Frontal cortex (tissue), 3 donors: ENCODE measurements at regions not wholly inside any gene's neighbourhood (a gene's known extent, or its start where the extent isn't known, plus 50 kb on each side); places are given as distances from the start of the nearest gene placed in this dataset.

Source experiments
- DNase-seq, 2 donors: peaks; one replicate each; pipeline ENCODE4 v3.0.0; 2012; ENCODE audit warnings: low spot score in 2 of 2
- FAIRE-seq: peaks from 2 replicates; lab custom pipeline; 2012; peaks lifted over from hg19 to GRCh38; lab: Jason Lieb, UNC
- donor health status: control.
- donor health status: control.
- donor health status: control.

DNA sequence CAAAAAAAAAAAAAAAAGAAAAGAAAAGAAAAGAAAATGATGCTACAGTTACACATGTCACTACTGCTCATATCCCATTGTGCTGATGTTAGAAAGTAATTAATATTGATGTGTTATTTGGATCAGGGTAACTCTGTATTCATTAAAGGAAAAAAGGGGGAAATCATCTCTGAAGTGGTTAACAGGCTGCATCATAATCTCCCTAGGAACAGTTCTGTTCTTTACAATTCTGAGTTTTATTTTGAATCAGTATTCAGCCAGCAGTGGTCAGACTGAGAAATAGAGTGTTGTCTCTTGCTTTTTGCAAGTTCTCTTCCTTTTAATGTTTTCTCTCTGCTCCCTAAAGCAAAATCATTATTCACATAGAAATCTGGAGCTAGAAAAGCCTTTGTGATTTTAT, 128.6 kb upstream of the CRY1 start:
- no peak for FAIRE-seq
- DNase-seq, result no peak

DNA sequence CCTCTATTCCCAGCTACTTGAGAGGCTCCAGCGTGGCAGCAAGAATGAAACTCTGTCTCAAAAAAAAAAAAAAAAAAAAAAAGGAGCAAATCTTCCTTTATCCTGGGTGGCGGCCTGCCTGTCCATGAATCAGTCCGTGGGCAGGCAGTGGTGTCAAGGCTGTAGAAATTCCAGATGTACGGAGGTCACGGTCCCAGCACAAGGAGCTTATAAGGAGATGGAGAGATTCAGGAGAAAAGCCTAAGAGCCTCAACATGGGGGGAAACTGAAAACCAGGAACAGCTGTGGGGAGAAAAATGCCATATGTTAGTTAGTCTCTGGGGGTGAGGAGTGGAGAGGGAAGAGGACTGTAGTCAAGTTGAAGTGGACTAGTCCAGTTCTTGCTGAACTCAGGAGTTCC, 130.5 kb upstream of the CRY1 start:
- no peak for FAIRE-seq
- no peak for DNase-seq

DNA sequence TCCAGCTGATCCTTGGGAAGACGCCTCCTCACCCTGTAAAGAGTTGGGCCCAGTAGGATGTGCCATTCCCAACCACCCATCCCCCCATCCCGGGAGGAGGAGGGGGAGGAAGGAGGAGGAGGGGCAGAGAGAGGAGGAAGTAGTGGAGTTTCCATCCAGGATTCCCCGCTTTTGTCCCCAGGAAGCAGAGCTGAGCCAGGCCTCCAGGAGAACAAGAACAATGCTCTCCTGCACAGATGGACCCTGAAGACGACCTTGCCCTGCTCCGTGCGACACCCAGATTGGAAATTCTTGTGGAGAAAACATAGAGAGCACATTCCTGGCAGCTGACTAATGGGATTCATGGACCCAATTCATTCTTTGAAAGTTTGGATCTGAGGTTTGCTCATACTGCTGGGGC, 132.3 kb upstream of the CRY1 start:
- FAIRE-seq (no peak), DNase-seq (no peak)

DNA sequence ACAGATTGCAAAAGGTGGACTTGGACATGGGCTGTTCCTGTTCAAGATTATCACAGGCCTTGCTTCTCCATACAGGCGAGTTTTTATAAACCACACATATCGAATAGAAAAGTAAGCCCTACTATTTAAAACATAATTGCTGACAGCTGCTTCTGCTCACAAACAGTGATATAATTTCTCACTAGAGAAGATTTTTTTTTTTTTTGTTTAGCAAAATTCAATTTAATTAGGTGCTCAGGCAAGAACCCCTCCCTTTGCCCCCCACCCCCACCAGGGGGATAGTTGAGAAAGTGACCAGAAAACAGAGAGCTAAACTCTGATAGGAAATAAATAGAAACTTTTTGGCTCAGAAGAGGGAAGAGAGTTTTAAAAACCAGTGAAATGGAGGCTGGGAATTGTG, 132.8 kb upstream of the CRY1 start:
- DNase-seq (no peak), FAIRE-seq (no peak)

DNA sequence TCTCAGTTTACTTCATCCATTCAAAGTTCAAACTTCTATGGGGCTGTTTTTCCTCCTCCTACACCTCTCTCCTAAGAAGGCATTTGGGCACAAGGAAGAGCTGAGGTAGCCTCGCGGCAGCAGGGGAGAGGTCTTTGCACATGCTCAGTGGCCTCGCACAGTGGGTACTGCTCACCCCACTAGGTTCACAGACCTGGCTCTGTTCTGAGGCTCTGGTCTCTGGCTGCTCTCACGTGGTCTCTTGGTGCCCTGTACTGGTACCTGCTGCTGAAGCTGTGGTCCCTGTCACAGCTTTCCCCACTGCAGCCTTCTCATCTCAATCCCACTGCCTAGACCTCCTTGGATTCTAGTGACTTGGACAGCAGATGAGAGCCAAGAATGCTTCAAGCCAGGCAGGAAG, 134.7 kb upstream of the CRY1 start:
- FAIRE-seq, result no peak

DNA sequence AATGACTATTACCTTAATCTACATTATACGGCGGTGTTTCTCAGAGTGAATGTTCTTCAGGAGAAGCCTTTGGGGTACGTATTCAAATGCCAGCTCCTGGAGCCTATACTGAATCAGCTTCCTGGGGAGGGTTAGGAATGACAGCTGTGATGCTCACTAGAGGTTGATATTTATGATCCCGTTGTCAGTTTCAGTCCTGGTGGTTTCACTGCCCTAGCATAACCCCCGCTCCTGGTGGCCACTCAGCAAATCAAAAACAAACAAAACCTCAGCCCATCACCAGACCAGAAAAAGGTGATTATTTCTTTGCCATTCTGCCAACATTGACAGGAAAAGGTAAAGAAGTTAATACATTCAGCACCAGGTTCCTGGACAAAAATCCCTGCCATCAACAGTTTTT, 136.5 kb upstream of the CRY1 start:
- no peak for FAIRE-seq
- no peak for DNase-seq

More for the DNA sequence above, 134.7 kb upstream of the CRY1 start:
- no peak for DNase-seq

DNA sequence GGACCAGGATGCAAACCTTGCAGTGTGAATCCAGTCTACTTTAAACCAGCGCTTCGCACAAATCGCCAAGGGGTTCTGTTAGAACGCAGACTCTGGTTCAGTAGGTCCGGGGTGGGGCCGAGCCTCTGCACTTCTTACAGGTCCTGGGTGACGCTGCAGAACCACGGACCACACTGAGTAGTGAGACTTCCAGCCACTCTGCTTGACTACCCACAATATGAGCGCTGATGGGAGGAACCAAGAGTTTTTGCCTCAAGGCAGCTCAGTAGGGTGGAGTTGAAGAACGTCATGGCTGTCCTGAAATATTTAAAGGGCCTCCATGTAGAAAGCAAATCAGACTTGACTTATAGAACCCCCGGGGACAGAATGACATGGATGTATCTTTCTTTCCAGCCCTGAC, 138.0 kb upstream of the CRY1 start:
- DNase-seq (no peak), FAIRE-seq (no peak)

DNA sequence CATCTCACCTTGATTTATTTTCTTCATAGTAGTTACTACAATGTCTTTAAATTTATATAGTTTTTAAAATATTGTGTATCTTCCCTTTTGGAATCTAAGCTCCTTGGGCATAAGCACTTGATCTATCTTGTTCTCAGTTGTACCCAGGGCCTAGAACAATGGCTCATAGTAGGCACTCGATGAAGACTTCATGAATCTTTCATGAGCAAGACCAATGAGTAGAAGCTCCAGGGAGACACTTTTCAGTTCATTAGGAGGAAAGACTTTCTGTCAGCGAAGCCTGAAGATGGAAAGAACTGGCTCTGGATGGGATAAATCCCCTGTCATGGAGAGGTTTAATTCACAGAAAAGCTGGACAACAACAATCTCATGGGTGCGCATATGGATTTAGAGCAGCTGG, 140.2 kb upstream of the CRY1 start:
- no peak for FAIRE-seq
- DNase-seq, result no peak

DNA sequence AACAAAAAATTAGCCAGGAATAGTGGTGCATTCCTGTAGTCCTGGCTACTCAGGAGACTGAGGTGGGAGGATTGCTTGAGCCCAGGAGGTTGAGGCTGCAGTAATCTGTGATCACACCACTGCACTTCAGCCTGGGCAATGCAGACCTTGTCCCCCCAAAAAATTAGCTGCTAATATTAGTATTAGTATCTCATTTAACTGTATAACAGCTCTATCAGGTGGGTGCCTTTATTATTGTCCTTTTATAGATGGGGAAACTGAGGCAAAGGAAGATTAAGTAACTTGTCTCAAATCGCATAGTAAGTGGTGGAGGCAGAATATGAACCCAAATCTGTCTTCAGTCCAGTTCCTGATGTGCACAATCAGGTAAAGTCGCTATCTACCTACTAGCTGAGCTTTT, 142.3 kb upstream of the CRY1 start:
- FAIRE-seq (no peak), DNase-seq (no peak)

DNA sequence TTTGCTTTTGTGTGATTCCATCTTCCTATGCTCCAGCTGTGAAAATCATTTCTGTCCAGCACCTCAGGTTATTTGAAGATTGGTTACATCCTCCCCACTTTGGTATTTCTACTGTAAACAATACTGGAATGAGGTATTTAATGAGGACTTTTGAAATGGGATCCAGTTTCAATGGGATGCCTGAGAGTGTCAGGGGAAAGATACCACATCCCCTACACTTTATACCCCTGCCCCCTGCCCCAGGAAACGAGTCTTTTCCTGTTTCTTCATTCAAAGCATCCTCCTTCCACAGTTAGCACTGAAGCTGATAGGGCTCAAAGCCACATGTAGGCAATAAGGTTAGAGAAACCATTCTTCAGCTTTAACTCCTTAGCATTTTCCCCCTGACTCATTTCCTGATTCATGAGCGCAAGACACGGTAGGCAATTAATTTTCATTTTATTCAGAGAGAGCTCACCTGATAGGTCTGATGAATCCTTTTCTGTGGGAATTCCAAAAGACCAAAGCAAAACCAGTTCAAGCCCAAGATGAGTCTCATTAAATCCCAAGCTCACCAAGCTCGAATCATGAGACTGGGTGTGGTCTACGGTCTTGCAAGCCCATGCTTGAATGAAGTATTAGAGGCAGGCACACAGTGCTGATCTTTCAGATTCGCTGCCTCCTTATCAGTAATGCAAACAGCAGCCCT, 143.6 kb upstream of the CRY1 start:
- DNase-seq, result no peak
- no peak for FAIRE-seq

DNA sequence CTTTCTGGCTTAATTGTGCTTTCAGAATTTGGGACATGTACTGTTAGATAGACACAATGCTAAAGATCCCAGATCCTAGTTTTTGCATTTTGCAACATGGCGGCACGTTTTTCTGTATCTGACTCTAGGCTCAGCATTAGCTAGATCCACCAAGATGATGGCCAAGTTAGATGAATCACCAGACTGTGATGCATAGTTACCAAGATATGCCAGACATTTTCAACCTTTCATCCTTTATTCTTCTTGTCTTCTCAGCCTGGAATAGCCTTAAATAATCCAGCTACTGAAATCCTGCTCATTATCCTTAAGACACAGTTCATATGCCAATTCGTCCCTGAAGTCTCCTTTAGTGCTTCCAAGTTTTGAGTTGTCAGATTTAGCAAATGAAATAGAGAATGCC, 144.9 kb upstream of the CRY1 start:
- no peak for DNase-seq
- no peak for FAIRE-seq

DNA sequence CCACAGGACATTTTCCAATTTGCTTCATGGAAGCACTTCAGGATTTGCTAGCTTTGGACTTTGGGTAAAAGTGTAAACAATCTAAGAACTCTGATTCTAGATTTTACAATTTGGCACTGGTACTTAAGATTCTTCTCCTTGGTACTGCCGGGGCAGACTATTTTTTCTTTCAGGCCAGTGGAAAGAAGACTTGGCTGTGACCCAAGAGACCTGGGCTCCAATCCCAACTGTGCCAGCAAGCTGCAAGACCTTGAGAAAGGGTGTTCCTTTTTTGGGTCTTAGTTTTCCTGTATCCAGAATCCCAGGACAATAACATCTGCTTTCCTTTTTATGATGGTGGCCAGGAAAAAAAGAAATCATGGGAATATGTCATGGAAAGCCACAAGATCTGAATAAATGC, 148.1 kb upstream of the CRY1 start:
- DNase-seq (no peak), FAIRE-seq (no peak)

DNA sequence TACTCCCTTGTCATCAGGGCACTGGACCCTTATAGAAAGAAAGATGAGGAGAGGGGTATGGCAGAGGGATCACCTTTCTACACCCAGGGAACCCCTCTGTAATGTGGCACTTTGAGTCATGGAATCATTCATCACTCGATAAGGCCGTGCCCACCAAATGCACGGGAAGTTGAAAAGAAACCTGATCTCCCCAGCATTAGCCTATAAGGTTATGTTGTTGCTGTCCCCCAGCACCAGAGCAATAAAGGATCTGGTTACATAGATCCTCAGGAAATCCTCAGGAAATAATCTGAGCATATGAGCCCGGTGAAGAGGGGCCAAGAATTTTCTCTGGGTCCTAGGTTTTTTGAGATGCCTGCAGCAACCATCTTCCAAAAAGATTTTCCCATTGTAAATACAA, 148.8 kb upstream of the CRY1 start:
- DNase-seq, result no peak
- FAIRE-seq, result no peak

DNA sequence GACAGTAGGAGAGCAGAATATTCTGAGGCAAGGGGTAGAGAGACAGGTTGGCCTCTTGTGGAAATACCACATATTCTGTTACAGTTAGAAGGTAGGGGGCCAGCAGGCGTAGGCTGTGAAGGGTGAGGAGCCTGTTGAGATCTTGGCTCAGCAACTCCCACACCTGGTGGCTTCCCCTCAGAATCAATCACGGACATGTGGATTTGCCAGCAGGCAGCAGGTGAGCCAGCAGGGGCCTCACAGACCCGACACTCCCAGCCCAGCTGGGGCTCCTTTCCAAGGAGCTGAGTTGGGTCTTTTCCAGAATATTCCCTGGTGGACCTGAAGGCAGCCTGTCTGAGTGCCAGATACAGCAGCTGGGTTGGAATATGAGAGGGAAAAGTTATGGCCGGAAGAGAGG, 150.0 kb upstream of the CRY1 start:
- DNase-seq (no peak), FAIRE-seq (no peak)

DNA sequence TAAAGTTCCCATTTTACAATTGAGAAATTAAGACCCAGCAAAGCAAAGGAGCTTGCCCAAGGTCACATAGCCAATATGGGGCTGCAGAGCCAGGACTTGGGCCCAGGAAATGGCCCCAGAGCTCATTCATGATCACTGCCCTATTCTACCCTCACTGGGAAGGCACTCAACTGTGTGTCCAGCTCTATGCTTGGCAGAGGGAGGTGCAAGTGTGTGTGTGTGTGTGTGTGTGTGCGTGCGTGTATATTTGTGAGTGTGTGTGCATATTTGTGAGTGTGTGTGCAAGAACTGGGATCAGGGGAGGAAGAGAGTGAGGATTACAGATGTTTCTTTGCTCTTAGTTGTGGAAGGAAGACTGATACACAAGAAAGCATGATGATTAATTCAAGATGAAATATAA, 151.2 kb upstream of the CRY1 start:
- no peak for DNase-seq
- no peak for FAIRE-seq

DNA sequence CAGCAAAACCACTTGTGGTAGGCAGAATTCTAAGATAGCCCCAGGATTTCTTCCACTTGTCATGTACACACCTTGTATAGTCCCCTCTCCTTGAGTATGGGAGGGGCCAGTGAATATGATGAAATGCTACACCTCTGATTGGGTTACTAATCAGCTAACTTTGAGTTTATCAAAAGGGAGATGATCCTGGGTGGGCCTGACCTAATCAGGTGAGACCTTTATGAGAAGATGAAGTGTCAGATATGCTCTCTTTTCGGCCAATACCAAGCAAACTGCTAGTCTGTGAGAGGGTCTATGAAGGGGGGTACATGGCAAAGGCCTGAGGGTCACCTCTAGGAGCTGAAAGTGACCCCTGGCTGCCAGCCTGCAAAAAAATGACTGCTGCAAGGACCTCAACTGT, 154.3 kb upstream of the CRY1 start:
- FAIRE-seq, result no peak
- no peak for DNase-seq

DNA sequence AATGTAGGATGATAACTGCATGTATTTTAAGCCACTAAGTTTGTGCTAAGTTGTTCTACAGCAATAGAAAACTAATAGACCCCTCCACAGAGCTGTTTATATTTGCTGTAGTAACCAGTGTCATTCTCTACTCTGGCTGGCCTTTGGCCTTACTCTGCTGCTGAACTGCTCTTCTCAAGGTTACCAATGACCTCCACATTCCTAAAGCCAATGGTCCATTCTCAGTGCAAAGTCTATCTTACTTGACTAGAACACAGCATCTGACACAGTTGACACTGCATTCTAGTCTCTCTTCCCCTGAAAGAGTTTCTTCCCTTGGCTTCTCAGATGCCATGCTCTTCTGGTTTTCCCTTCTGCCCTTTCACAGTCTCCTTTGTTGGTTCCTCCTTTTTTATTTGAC, 154.8 kb upstream of the CRY1 start:
- no peak for FAIRE-seq
- DNase-seq, result no peak

DNA sequence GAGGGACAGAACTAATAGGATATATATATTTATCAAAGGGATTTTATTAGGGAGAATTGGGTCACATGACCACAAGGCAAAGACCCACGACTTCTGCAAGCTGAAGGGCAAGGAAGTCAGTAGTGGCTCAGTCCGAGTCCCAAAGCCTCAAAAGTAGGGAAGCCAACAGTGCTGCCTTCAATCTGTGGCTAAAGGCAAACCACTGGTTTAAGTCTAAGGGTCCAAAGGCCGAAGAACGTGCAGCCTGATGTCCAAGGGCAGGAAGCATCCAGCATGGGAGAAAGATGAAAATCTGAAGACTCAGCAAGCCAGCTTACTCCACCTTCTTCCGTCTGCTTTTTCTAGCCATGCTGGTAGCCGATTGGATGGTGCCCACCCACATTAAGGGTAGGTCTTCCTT, 157.9 kb upstream of the CRY1 start:
- FAIRE-seq, result no peak
- DNase-seq, result no peak

DNA sequence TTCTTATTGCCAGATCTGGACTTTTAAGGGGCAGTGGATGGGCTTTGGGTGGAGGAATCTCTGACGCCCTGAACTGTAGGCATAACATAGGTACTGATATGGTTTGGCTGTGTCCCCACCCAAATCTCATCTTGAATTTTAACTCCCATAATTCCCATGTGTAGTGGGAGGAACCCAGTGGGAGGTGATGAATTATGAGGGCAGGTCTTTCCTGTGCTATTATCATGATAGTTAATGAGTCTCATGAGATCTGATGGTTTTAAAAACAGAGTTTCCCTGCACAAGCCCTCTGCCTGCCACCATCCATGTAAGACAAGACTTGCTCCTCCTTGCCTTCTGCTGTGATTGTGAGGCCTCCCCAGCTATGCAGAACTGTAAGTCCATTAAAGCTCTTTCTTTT, 160.0 kb upstream of the CRY1 start:
- DNase-seq (no peak), FAIRE-seq (no peak)

DNA sequence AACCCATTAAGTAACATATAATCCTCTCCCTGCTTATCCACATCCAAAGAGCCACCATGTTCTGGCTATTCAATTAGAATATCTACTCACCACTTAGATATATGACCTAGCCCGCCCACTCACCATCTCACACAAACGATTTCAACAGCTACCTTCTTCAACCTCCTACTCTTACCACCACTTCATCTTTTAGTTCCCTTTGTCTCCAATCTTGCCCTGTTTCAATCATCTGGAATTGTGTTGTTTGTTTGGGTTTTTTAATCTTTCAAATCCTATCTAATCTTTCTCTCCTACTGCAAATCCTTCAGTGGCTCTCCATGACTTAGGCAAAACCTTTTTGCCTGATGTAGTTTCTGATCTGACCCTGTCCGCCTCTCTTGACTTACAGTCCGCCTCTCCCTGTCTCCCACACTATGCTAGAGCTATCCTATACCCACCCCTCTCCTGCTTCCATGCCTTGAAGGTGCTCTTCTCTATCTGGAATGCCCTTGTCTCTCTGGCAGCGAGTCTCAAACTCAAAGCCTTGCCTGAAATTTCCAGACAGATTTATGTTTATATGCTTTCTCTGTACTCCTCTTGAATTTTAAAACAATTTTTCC, 161.0 kb upstream of the CRY1 start:
- DNase-seq, result no peak
- no peak for FAIRE-seq

DNA sequence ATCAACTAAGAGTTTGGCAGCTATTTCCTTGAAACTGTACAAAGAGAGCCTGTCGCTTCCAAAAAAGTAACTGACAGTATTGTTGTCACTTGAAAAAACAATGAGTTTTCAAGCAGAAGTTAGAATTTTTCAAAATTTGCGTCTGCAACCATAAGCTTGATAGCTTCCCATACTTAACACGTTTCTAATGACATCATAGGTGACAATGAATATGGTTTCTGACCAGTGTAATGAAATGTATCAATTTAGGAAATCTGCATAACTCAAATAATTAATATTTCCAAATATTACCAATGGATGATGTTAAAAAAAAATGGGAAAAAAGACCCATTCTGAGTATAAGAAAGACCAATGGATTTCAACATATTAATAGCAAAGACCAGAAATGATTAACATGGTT, 165.4 kb upstream of the CRY1 start:
- DNase-seq, result no peak
- FAIRE-seq, result no peak

DNA sequence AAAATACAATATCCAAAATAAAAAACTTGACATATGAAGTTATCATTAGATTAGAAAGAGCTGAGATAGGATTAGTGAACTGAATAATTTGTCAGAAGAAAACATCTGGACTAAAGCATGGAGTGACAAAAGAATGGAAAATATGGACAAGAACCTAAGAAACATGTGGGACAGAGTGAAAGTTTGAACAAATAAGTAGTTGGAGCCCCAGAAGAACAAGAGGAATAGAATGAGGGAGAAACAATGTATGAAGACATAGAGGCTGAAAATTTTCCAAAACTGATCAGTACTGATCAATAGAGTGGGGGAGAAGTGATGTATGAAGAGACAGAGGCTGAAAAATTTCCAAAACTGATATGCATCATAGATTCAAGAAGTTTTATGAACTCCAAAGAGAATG, 170.6 kb upstream of the CRY1 start:
- no peak for FAIRE-seq
- no peak for DNase-seq
